Caco-2 (cell line): ENCODE measurements at regions not wholly inside any gene's neighbourhood (a gene's known extent, or its start where the extent isn't known, plus 50 kb on each side); places are given as distances from the start of the nearest gene placed in this dataset.
"Not testable (repeated sequence)": the region's sequence is repeated elsewhere in the genome, so short reads cannot be mapped to it uniquely, and the experiment has no call there.

Source experiments
- BruUV-seq: library from RNA; stranded (reverse); fragments of 400-500 nt; replicated peaks from 2 replicates; lab custom pipeline; 2021; lab: Mats Ljungman, UMichigan
- CTCF ChIA-PET: fragments of 300-600 bp; sonication (Branson Sonifier 250); formaldehyde crosslinking; loops from one replicate; lab custom pipeline; 2022; ENCODE audit warnings: antibody characterized with exemption; lab: Charles Lee
- POLR2A ChIA-PET: fragments of 300-600 bp; sonication (Branson Sonifier 250); formaldehyde crosslinking; loops from one replicate; lab custom pipeline; 2022; ENCODE audit warnings: antibody characterized with exemption; lab: Charles Lee
- DNase-seq, 2 experiments: peaks; one replicate each; pipeline versions ENCODE4 v3.0.0 to v3.0.0-alpha.2; 2020 to 2022
- H3K27me3 ChIP-seq: replicated peaks from 2 replicates; pipeline ENCODE4 v1.6.0; 2011; ENCODE audit warnings: low read length; ENCODE audit not compliant: control insufficient read depth, insufficient read depth
- H3K36me3 ChIP-seq: 2 replicates; pipeline ENCODE4 v1.5.1; 2011; ENCODE audit warnings: low read length; ENCODE audit not compliant: control insufficient read depth, insufficient read depth
- H3K4me1 ChIP-seq: fragments of 250-450 bp; sonication (Bioruptor Pico); 2 replicates; pipeline ENCODE4 v1.5.1; 2020; ENCODE audit warnings: mild to moderate bottlenecking
- H3K4me3 ChIP-seq: 2 replicates; pipeline ENCODE4 v1.5.1; 2011; ENCODE audit warnings: low read depth, mild to moderate bottlenecking, control low read depth, low read length
- H3K9me3 ChIP-seq: fragments of 250-450 bp; sonication (Bioruptor Pico); 2 replicates; pipeline ENCODE4 v1.5.1; 2020; ENCODE audit warnings: mild to moderate bottlenecking, moderate library complexity
- H3K27ac Mint-ChIP-seq: one replicate; pipeline ENCODE4 v1.8.0; 2022; ENCODE audit warnings: mixed read lengths; ENCODE audit not compliant: unreplicated experiment
- H3K27me3 Mint-ChIP-seq: one replicate; pipeline ENCODE4 v1.8.0; 2022; ENCODE audit warnings: mixed read lengths; ENCODE audit not compliant: insufficient read depth, unreplicated experiment
- H3K36me3 Mint-ChIP-seq: one replicate; pipeline ENCODE4 v1.8.0; 2022; ENCODE audit warnings: mild to moderate bottlenecking, mixed read lengths; ENCODE audit not compliant: insufficient read depth, unreplicated experiment
- H3K4me1 Mint-ChIP-seq: one replicate; pipeline ENCODE4 v1.8.0; 2022; ENCODE audit warnings: low read depth, mixed read lengths; ENCODE audit not compliant: unreplicated experiment
- H3K4me3 Mint-ChIP-seq: one replicate; pipeline ENCODE4 v1.8.0; 2022; ENCODE audit warnings: mild to moderate bottlenecking, moderate library complexity, mixed read lengths; ENCODE audit not compliant: unreplicated experiment
- H3K9me3 Mint-ChIP-seq: one replicate; pipeline ENCODE4 v1.8.0; 2022; ENCODE audit warnings: mixed read lengths; ENCODE audit not compliant: unreplicated experiment
- CTCF ChIP-seq, 2 experiments: fragments of 200-600 bp in 1 of 2; IDR thresholded peaks; 1 replicate in 1 of 2; 2 replicates in 1 of 2; pipeline versions ENCODE4 v1.5.1 to v1.8.0; 2011 to 2022; ENCODE audit warnings: antibody characterized with exemption in 1 of 2, control low read depth in 1 of 2, inconsistent platforms in 1 of 2, low read depth in 1 of 2, low read length in 1 of 2, mild to moderate bottlenecking in 1 of 2, moderate library complexity in 1 of 2; ENCODE audit not compliant: insufficient read depth in 1 of 2, severe bottlenecking in 1 of 2, unreplicated experiment in 1 of 2
- intact Hi-C: fragments of 100-400 bp; cut with micrococcal nuclease; formaldehyde crosslinking; loops from one replicate; pipeline ENCODE4 v1.10.0; 2022; ENCODE audit not compliant: unreplicated experiment

GRCh38 chr5:14998491-14998890, 126.9 kb upstream of the ANKH start:
- BruUV-seq, result no TSS peak
- H3K4me1 ChIP-seq, result no peaks in the 10 kb centered on the region
- CTCF ChIA-PET, result no interaction called here
- no peak overlapping the region for H3K4me3 Mint-ChIP-seq
- no peak overlapping the region for H3K4me3 ChIP-seq
- no peak for DNase-seq
- H3K36me3 ChIP-seq, result no peaks in the 10 kb centered on the region
- no peak overlapping the region for H3K27ac Mint-ChIP-seq
- peaks cover 15% of the 10 kb centered on the region for H3K27me3 Mint-ChIP-seq
- no peak for TF ChIP-seq CTCF (IDR thresholded peaks at IDR 0.05; ENCODE audit: insufficient read depth in 1 of 2, low read depth in 1 of 2, low read length in 1 of 2, severe bottlenecking in 1 of 2, unreplicated experiment in 1 of 2)
- peaks cover 22% of the 10 kb centered on the region for H3K9me3 Mint-ChIP-seq
- POLR2A ChIA-PET, result no interaction called here
- H3K9me3 ChIP-seq, result no peaks in the 10 kb centered on the region
- no peaks in the 10 kb centered on the region for H3K4me1 Mint-ChIP-seq
- H3K36me3 Mint-ChIP-seq, result no peaks in the 10 kb centered on the region
- intact Hi-C loops, result no loop called here
- H3K27me3 ChIP-seq, result no peaks in the 10 kb centered on the region

- no peaks in the 10 kb centered on the region for H3K27me3 ChIP-seq
- H3K9me3 ChIP-seq, result no peaks in the 10 kb centered on the region
- H3K4me3 ChIP-seq, result no peak overlapping the region
- peaks cover 11% of the 10 kb centered on the region for H3K27me3 Mint-ChIP-seq
- H3K4me3 Mint-ChIP-seq, result no peak overlapping the region
- H3K4me1 ChIP-seq, result no peaks in the 10 kb centered on the region
- H3K9me3 Mint-ChIP-seq, result peaks cover 22% of the 10 kb centered on the region
- intact Hi-C loops, result no loop called here
- DNase-seq, result no peak
- ChIA-PET CTCF (no interaction called here), POLR2A (no interaction called here)
- no peaks in the 10 kb centered on the region for H3K36me3 Mint-ChIP-seq
- no peaks in the 10 kb centered on the region for H3K4me1 Mint-ChIP-seq
- H3K27ac Mint-ChIP-seq, result no peak overlapping the region
- no peak for TF ChIP-seq CTCF (IDR thresholded peaks at IDR 0.05; ENCODE audit: insufficient read depth in 1 of 2, low read depth in 1 of 2, low read length in 1 of 2, severe bottlenecking in 1 of 2, unreplicated experiment in 1 of 2)
- BruUV-seq, result no TSS peak
- no peaks in the 10 kb centered on the region for H3K36me3 ChIP-seq
Observed at GRCh38 chr5:14996997-14997396, 125.4 kb upstream of the ANKH start.

- TF ChIP-seq CTCF (IDR thresholded peaks at IDR 0.05; ENCODE audit: insufficient read depth in 1 of 2, low read depth in 1 of 2, low read length in 1 of 2, severe bottlenecking in 1 of 2, unreplicated experiment in 1 of 2), result no peak
- no peak overlapping the region for H3K4me3 Mint-ChIP-seq
- H3K9me3 Mint-ChIP-seq, result peaks cover 22% of the 10 kb centered on the region
- CTCF ChIA-PET, result no interaction called here
- POLR2A ChIA-PET, result no interaction called here
- H3K27ac Mint-ChIP-seq, result no peak overlapping the region
- peaks cover 7% of the 10 kb centered on the region for H3K27me3 Mint-ChIP-seq
- BruUV-seq, result no TSS peak
- Histone ChIP-seq H3K9me3 (no peaks in the 10 kb centered on the region), H3K36me3 (no peaks in the 10 kb centered on the region), H3K4me3 (no peak overlapping the region), H3K4me1 (no peaks in the 10 kb centered on the region), H3K27me3 (no peaks in the 10 kb centered on the region)
- intact Hi-C loops, result no loop called here
- H3K36me3 Mint-ChIP-seq, result no peaks in the 10 kb centered on the region
- DNase-seq, result no peak
- no peaks in the 10 kb centered on the region for H3K4me1 Mint-ChIP-seq
Observed at GRCh38 chr5:14995229-14995628, 123.7 kb upstream of the ANKH start.

- H3K36me3 ChIP-seq, BruUV-seq, H3K4me3 Mint-ChIP-seq, intact Hi-C loops, POLR2A ChIA-PET, H3K27me3 ChIP-seq, H3K27me3 Mint-ChIP-seq, H3K9me3 ChIP-seq, H3K27ac Mint-ChIP-seq, H3K4me3 ChIP-seq, CTCF ChIA-PET, H3K9me3 Mint-ChIP-seq, DNase-seq, H3K4me1 ChIP-seq, H3K36me3 Mint-ChIP-seq, H3K4me1 Mint-ChIP-seq: not testable (repeated sequence)
Observed at GRCh38 chr5:14993459-14994133, 122.0 kb upstream of the ANKH start.

- intact Hi-C loops, H3K27ac Mint-ChIP-seq, BruUV-seq, CTCF ChIA-PET, POLR2A ChIA-PET, H3K4me3 Mint-ChIP-seq, H3K9me3 Mint-ChIP-seq, H3K36me3 Mint-ChIP-seq, H3K4me3 ChIP-seq, H3K4me1 Mint-ChIP-seq, H3K27me3 ChIP-seq, H3K36me3 ChIP-seq, H3K9me3 ChIP-seq, H3K4me1 ChIP-seq, DNase-seq, H3K27me3 Mint-ChIP-seq: not testable (repeated sequence)
Observed at GRCh38 chr5:14992751-14993458, 121.3 kb upstream of the ANKH start.
